ENCODE measurements at regions not wholly inside any gene's neighbourhood (a gene's known extent, or its start where the extent isn't known, plus 50 kb on each side); places are given as distances from the start of the nearest gene placed in this dataset.

- H3K36me3 ChIP-seq (ENCODE audit: insufficient read depth, insufficient read length, low read length) = no peaks in the 10 kb centered on the region
- H3K9me3 ChIP-seq (ENCODE audit: insufficient read depth, low read length) = no peaks in the 10 kb centered on the region
- no peak overlapping the region for H3K9ac ChIP-seq (ENCODE audit: insufficient read length, low read depth)
- H3K4me1 ChIP-seq (ENCODE audit: insufficient read depth, insufficient read length) = peaks cover 3% of the 10 kb centered on the region
- H3K27me3 ChIP-seq (ENCODE audit: insufficient read depth, insufficient read length) = no peaks in the 10 kb centered on the region
- DNase-seq (ENCODE audit: low read depth, low spot score) = no peak
- TF ChIP-seq ZNF274 (IDR thresholded peaks at IDR 0.05; ENCODE audit: low read depth, low read length) (no peak), SUZ12 (IDR thresholded peaks at IDR 0.05; ENCODE audit: extremely low read depth, insufficient read depth, insufficient read length) (no peak), YY1 (IDR thresholded peaks at IDR 0.05; ENCODE audit: insufficient read depth, insufficient read length) (no peak)
- H3K4me3 ChIP-seq (ENCODE audit: insufficient read length, low read depth) = no peak overlapping the region
Observed at GRCh38 chr1:228876187-228876586, 140.9 kb downstream of the RHOU start.

GRCh38 chr1:228879164-228879563 is 143.9 kb downstream of the RHOU start:
- peaks cover 11% of the 10 kb centered on the region for H3K9me3 ChIP-seq (ENCODE audit: insufficient read depth, low read length)
- H3K36me3 ChIP-seq (ENCODE audit: insufficient read depth, insufficient read length, low read length) = no peaks in the 10 kb centered on the region
- H3K9ac ChIP-seq (ENCODE audit: insufficient read length, low read depth) = no peak overlapping the region
- H3K27me3 ChIP-seq (ENCODE audit: insufficient read depth, insufficient read length) = no peaks in the 10 kb centered on the region
- H3K4me3 ChIP-seq (ENCODE audit: insufficient read length, low read depth) = no peak overlapping the region
- no peak for DNase-seq (ENCODE audit: low read depth, low spot score)
- no peak for TF ChIP-seq SUZ12 (IDR thresholded peaks at IDR 0.05; ENCODE audit: extremely low read depth, insufficient read depth, insufficient read length)
- TF ChIP-seq YY1 (IDR thresholded peaks at IDR 0.05; ENCODE audit: insufficient read depth, insufficient read length) = no peak
- TF ChIP-seq ZNF274 (IDR thresholded peaks at IDR 0.05; ENCODE audit: low read depth, low read length) = no peak
- peaks cover 7% of the 10 kb centered on the region for H3K4me1 ChIP-seq (ENCODE audit: insufficient read depth, insufficient read length)

GRCh38 chr1:228882041-228882770 is 146.9 kb downstream of the RHOU start:
- no peaks in the 10 kb centered on the region for H3K27me3 ChIP-seq (ENCODE audit: insufficient read depth, insufficient read length)
- H3K36me3 ChIP-seq (ENCODE audit: insufficient read depth, insufficient read length, low read length) = no peaks in the 10 kb centered on the region
- no peak overlapping the region for H3K9ac ChIP-seq (ENCODE audit: insufficient read length, low read depth)
- peaks cover 21% of the 10 kb centered on the region for H3K9me3 ChIP-seq (ENCODE audit: insufficient read depth, low read length)
- peaks cover 7% of the 10 kb centered on the region for H3K4me1 ChIP-seq (ENCODE audit: insufficient read depth, insufficient read length)
- DNase-seq (ENCODE audit: low read depth, low spot score) = peak; percentile 86
- no peak for TF ChIP-seq SUZ12 (IDR thresholded peaks at IDR 0.05; ENCODE audit: extremely low read depth, insufficient read depth, insufficient read length)
- TF ChIP-seq ZNF274 (IDR thresholded peaks at IDR 0.05; ENCODE audit: low read depth, low read length) = no peak
- no peak for TF ChIP-seq YY1 (IDR thresholded peaks at IDR 0.05; ENCODE audit: insufficient read depth, insufficient read length)
- no peak overlapping the region for H3K4me3 ChIP-seq (ENCODE audit: insufficient read length, low read depth)

- Histone ChIP-seq H3K9ac (ENCODE audit: insufficient read length, low read depth) (no peak overlapping the region), H3K9me3 (ENCODE audit: insufficient read depth, low read length) (peaks cover 21% of the 10 kb centered on the region), H3K4me1 (ENCODE audit: insufficient read depth, insufficient read length) (peaks cover 7% of the 10 kb centered on the region), H3K4me3 (ENCODE audit: insufficient read length, low read depth) (no peak overlapping the region), H3K36me3 (ENCODE audit: insufficient read depth, insufficient read length, low read length) (no peaks in the 10 kb centered on the region), H3K27me3 (ENCODE audit: insufficient read depth, insufficient read length) (no peaks in the 10 kb centered on the region)
- TF ChIP-seq YY1 (IDR thresholded peaks at IDR 0.05; ENCODE audit: insufficient read depth, insufficient read length) (no peak), SUZ12 (IDR thresholded peaks at IDR 0.05; ENCODE audit: extremely low read depth, insufficient read depth, insufficient read length) (no peak), ZNF274 (IDR thresholded peaks at IDR 0.05; ENCODE audit: low read depth, low read length) (no peak)
- no peak for DNase-seq (ENCODE audit: low read depth, low spot score)
Observed at GRCh38 chr1:228882771-228883450, 147.6 kb downstream of the RHOU start.

- H3K9ac ChIP-seq (ENCODE audit: insufficient read length, low read depth) = no peak overlapping the region
- no peaks in the 10 kb centered on the region for H3K36me3 ChIP-seq (ENCODE audit: insufficient read depth, insufficient read length, low read length)
- H3K27me3 ChIP-seq (ENCODE audit: insufficient read depth, insufficient read length) = no peaks in the 10 kb centered on the region
Observed at GRCh38 chr1:228883535-228883934, 148.3 kb downstream of the RHOU start.

GRCh38 chr1:228884196-228884595 is 148.9 kb downstream of the RHOU start:
- H3K27me3 ChIP-seq (ENCODE audit: insufficient read depth, insufficient read length) = no peaks in the 10 kb centered on the region
- no peak for TF ChIP-seq ZNF274 (IDR thresholded peaks at IDR 0.05; ENCODE audit: low read depth, low read length)
- TF ChIP-seq YY1 (IDR thresholded peaks at IDR 0.05; ENCODE audit: insufficient read depth, insufficient read length) = no peak
- no peak for TF ChIP-seq SUZ12 (IDR thresholded peaks at IDR 0.05; ENCODE audit: extremely low read depth, insufficient read depth, insufficient read length)
- no peaks in the 10 kb centered on the region for H3K36me3 ChIP-seq (ENCODE audit: insufficient read depth, insufficient read length, low read length)
- peaks cover 7% of the 10 kb centered on the region for H3K4me1 ChIP-seq (ENCODE audit: insufficient read depth, insufficient read length)
- no peak for DNase-seq (ENCODE audit: low read depth, low spot score)
- peaks cover 21% of the 10 kb centered on the region for H3K9me3 ChIP-seq (ENCODE audit: insufficient read depth, low read length)
- H3K4me3 ChIP-seq (ENCODE audit: insufficient read length, low read depth) = no peak overlapping the region
- no peak overlapping the region for H3K9ac ChIP-seq (ENCODE audit: insufficient read length, low read depth)

More at GRCh38 chr1:228883535-228883934, 148.3 kb downstream of the RHOU start:
- Histone ChIP-seq H3K4me1 (ENCODE audit: insufficient read depth, insufficient read length) (peaks cover 7% of the 10 kb centered on the region), H3K4me3 (ENCODE audit: insufficient read length, low read depth) (no peak overlapping the region), H3K9me3 (ENCODE audit: insufficient read depth, low read length) (peaks cover 21% of the 10 kb centered on the region)
- no peak for DNase-seq (ENCODE audit: low read depth, low spot score)
- TF ChIP-seq ZNF274 (IDR thresholded peaks at IDR 0.05; ENCODE audit: low read depth, low read length) (no peak), SUZ12 (IDR thresholded peaks at IDR 0.05; ENCODE audit: extremely low read depth, insufficient read depth, insufficient read length) (no peak), YY1 (IDR thresholded peaks at IDR 0.05; ENCODE audit: insufficient read depth, insufficient read length) (no peak)

Measured in NT2/D1 (cell line).